PC-9 (cell line): ENCODE measurements at regions not wholly inside any gene's neighbourhood (a gene's known extent, or its start where the extent isn't known, plus 50 kb on each side); places are given as distances from the start of the nearest gene placed in this dataset.

Experiments
- BruUV-seq: library from RNA; stranded (reverse); fragments of 400-500 nt; replicated peaks from 2 replicates; lab custom pipeline; 2021; lab: Mats Ljungman, UMichigan
- CTCF ChIA-PET: fragments of 300-600 bp; sonication (Branson Sonifier 250); formaldehyde crosslinking; loops from one replicate; lab custom pipeline; 2022; ENCODE audit warnings: antibody characterized with exemption; lab: Charles Lee
- POLR2A ChIA-PET: fragments of 300-600 bp; sonication (Branson Sonifier 250); formaldehyde crosslinking; loops from one replicate; lab custom pipeline; 2022; ENCODE audit warnings: antibody characterized with exemption; ENCODE audit not compliant: unreplicated experiment; lab: Charles Lee
- DNase-seq, 2 experiments: peaks; one replicate each; pipeline versions ENCODE4 v3.0.0 to v3.0.0-alpha.2; 2015 to 2022; ENCODE audit warnings: mixed read lengths in 1 of 2
- H2AFZ ChIP-seq: fragments of 200-600 bp; sonication (generic); 2 replicates; pipeline ENCODE4 v1.8.1; 2017; ENCODE audit warnings: antibody characterized with exemption
- H3F3A ChIP-seq: fragments of 200-600 bp; sonication (generic); 2 replicates; pipeline ENCODE4 v1.8.1; 2017; ENCODE audit warnings: antibody characterized with exemption, mild to moderate bottlenecking, low read depth; ENCODE audit not compliant: insufficient read depth
- H3K27ac ChIP-seq: fragments of 200-600 bp; sonication (generic); 2 replicates; pipeline ENCODE4 v1.6.1; 2016; ENCODE audit warnings: mixed run types
- H3K27me3 ChIP-seq: fragments of 200-600 bp; sonication (generic); 2 replicates; pipeline ENCODE4 v1.6.1; 2016; ENCODE audit warnings: low read depth, mixed run types; ENCODE audit not compliant: insufficient read depth
- H3K36me3 ChIP-seq: fragments of 200-600 bp; sonication (generic); 2 replicates; pipeline ENCODE4 v1.6.1; 2016; ENCODE audit warnings: low read depth, mixed run types
- H3K4me1 ChIP-seq: fragments of 200-600 bp; sonication (generic); replicated peaks from 2 replicates; pipeline ENCODE4 v1.6.1; 2016; ENCODE audit warnings: mixed run types; ENCODE audit not compliant: insufficient read depth
- H3K4me2 ChIP-seq: fragments of 200-600 bp; sonication (generic); 2 replicates; pipeline ENCODE4 v1.6.1; 2017; ENCODE audit warnings: mixed run types
- H3K4me3 ChIP-seq: fragments of 200-600 bp; sonication (generic); 2 replicates; pipeline ENCODE4 v1.6.1; 2016; ENCODE audit warnings: mixed run types
- H3K79me2 ChIP-seq: fragments of 200-600 bp; sonication (generic); 2 replicates; pipeline ENCODE4 v1.6.1; 2017; ENCODE audit warnings: low read depth, mixed run types
- H3K9me2 ChIP-seq: fragments of 200-600 bp; sonication (generic); 2 replicates; pipeline ENCODE4 v1.8.1; 2017; ENCODE audit warnings: mild to moderate bottlenecking; ENCODE audit not compliant: insufficient read depth
- H3K9me3 ChIP-seq: fragments of 200-600 bp; sonication (generic); 2 replicates; pipeline ENCODE4 v1.8.1; 2016; ENCODE audit warnings: low read depth; ENCODE audit not compliant: insufficient read depth
- H4K20me1 ChIP-seq: fragments of 200-600 bp; sonication (generic); 2 replicates; pipeline ENCODE4 v1.8.1; 2017; ENCODE audit not compliant: insufficient read depth
- CTCF ChIP-seq: fragments of 200-600 bp; sonication (generic); conservative IDR thresholded peaks from 2 replicates; pipeline ENCODE4 v1.6.1; 2017; ENCODE audit warnings: mixed run types, antibody characterized with exemption, mild to moderate bottlenecking, moderate library complexity
- EZH2 ChIP-seq: fragments of 200-600 bp; sonication (generic); IDR thresholded peaks from 2 replicates; pipeline ENCODE4 v1.8.0; 2017; ENCODE audit warnings: antibody characterized with exemption, low read depth
- intact Hi-C: fragments of 100-400 bp; cut with micrococcal nuclease; formaldehyde crosslinking; loops from one replicate; pipeline ENCODE4 v1.10.0; 2022; ENCODE audit not compliant: unreplicated experiment

- Histone ChIP-seq H3K4me1 (no peaks in the 10 kb centered on the region), H4K20me1 (no peaks in the 10 kb centered on the region), H3K9me2 (no peaks in the 10 kb centered on the region), H3K79me2 (no peaks in the 10 kb centered on the region), H2AFZ (no peak overlapping the region), H3K27ac (no peak overlapping the region), H3K27me3 (no peaks in the 10 kb centered on the region), H3F3A (no peaks in the 10 kb centered on the region), H3K4me3 (no peak overlapping the region), H3K4me2 (no peak overlapping the region), H3K9me3 (no peaks in the 10 kb centered on the region), H3K36me3 (no peaks in the 10 kb centered on the region)
- no TSS peak for BruUV-seq
- DNase-seq, result no peak
- ChIA-PET POLR2A (no interaction called here), CTCF (no interaction called here)
- TF ChIP-seq EZH2 (no peak), CTCF (no peak)
- intact Hi-C loops, result no loop called here
These were observed 1669.7 kb upstream of the LRRTM1 start for GRCh38 chr2:81974216-81974615.

GRCh38 chr2:81942876-81943275 is 1638.3 kb upstream of the LRRTM1 start:
- no peak overlapping the region for H3K4me3 ChIP-seq
- H3K4me2 ChIP-seq, result no peak overlapping the region
- H3K27ac ChIP-seq, result no peak overlapping the region
- H3F3A ChIP-seq, result no peaks in the 10 kb centered on the region
- H3K9me3 ChIP-seq, result no peaks in the 10 kb centered on the region
- ChIA-PET CTCF (no interaction called here), POLR2A (interaction anchor here (0.7 kb wide), 1 partner anchor 18 kb away, joined by 5 read pairs; no protein-coding TSS in a partner anchor)
- no peaks in the 10 kb centered on the region for H3K4me1 ChIP-seq
- H4K20me1 ChIP-seq, result no peaks in the 10 kb centered on the region
- intact Hi-C loops, result no loop called here
- no peak for TF ChIP-seq EZH2
- no peaks in the 10 kb centered on the region for H3K9me2 ChIP-seq
- no peak overlapping the region for H2AFZ ChIP-seq
- BruUV-seq, result no TSS peak
- H3K36me3 ChIP-seq, result no peaks in the 10 kb centered on the region
- H3K27me3 ChIP-seq, result no peaks in the 10 kb centered on the region
- DNase-seq, result no peak
- H3K79me2 ChIP-seq, result no peaks in the 10 kb centered on the region

DNA sequence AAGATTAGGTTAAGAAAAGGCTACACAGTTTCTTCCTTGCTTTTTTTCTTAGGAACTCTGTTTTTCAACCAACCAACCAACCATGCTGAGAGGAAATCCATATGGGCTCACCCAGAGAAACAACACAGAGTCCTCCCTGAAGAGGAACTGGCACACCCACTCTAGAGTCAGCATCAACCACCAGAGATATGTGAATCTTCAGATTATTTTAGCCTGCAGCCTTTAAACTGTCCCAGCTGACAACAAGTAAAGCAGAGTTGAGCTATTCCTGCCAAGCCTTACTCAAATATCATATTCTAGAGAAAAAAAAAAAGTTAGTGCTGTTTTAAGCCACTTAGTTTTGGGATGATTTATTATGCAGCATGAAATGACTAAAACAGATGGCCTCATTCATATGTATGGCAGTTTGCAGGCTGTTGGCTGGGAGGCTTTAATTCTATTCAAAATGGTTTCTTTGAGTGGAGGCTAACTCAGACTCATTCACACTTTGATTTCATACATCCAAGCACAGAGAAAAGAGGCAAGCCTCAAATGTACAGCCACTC is 1637.7 kb upstream of the LRRTM1 start:
- H4K20me1 ChIP-seq, result no peaks in the 10 kb centered on the region
- no peak for TF ChIP-seq CTCF
- H3K36me3 ChIP-seq, result no peaks in the 10 kb centered on the region
- no peak overlapping the region for H3K4me3 ChIP-seq
- CTCF ChIA-PET, result no interaction called here
- H3K27ac ChIP-seq, result no peak overlapping the region
- no peaks in the 10 kb centered on the region for H3K27me3 ChIP-seq
- H2AFZ ChIP-seq, result no peak overlapping the region
- H3F3A ChIP-seq, result no peaks in the 10 kb centered on the region
- no peaks in the 10 kb centered on the region for H3K4me1 ChIP-seq
- BruUV-seq, result no TSS peak
- H3K4me2 ChIP-seq, result no peak overlapping the region
- no peaks in the 10 kb centered on the region for H3K9me3 ChIP-seq
- no peak for DNase-seq
- no peaks in the 10 kb centered on the region for H3K79me2 ChIP-seq
- intact Hi-C loops, result no loop called here
- H3K9me2 ChIP-seq, result no peaks in the 10 kb centered on the region
- POLR2A ChIA-PET, result interaction anchor here (0.7 kb wide), 1 partner anchor 17 kb away, joined by 5 read pairs; no protein-coding TSS in a partner anchor
